ENCODE measurements at regions not wholly inside any gene's neighbourhood (a gene's known extent, or its start where the extent isn't known, plus 50 kb on each side); places are given as distances from the start of the nearest gene placed in this dataset.
A peak's percentile ranks its signal among the peaks of the same experiment; 100 is the strongest.

GRCh38 chr5:115072266-115073064 lies 97.2 kb downstream of the TRIM36 start:
- no peak for TF ChIP-seq CTCF (IDR thresholded peaks at IDR 0.05; ENCODE audit: insufficient read depth, low read length, poor library complexity, severe bottlenecking)
- H3K36me3 ChIP-seq (ENCODE audit: control insufficient read depth, insufficient read depth, low read length), result no peaks in the 10 kb centered on the region
- H3K4me3 ChIP-seq (replicated peaks; ENCODE audit: low read depth, low read length), result no peak overlapping the region
- DNase-seq (ENCODE audit: extremely low read depth, insufficient read length), result no peak
- no peaks in the 10 kb centered on the region for H3K27me3 ChIP-seq (replicated peaks; ENCODE audit: control insufficient read depth, insufficient read depth, low read length)

- H3K36me3 ChIP-seq (ENCODE audit: control insufficient read depth, insufficient read depth, low read length), result no peaks in the 10 kb centered on the region
- no peak for TF ChIP-seq CTCF (IDR thresholded peaks at IDR 0.05; ENCODE audit: insufficient read depth, low read length, poor library complexity, severe bottlenecking)
- DNase-seq (ENCODE audit: extremely low read depth, insufficient read length), result no peak
- H3K4me3 ChIP-seq (replicated peaks; ENCODE audit: low read depth, low read length), result no peak overlapping the region
- no peaks in the 10 kb centered on the region for H3K27me3 ChIP-seq (replicated peaks; ENCODE audit: control insufficient read depth, insufficient read depth, low read length)
Measured at GRCh38 chr5:115070737-115071136, 99.0 kb downstream of the TRIM36 start.

GRCh38 chr5:115069087-115069968 lies 100.4 kb downstream of the TRIM36 start:
- H3K4me3 ChIP-seq (replicated peaks; ENCODE audit: low read depth, low read length), result no peak overlapping the region
- no peaks in the 10 kb centered on the region for H3K36me3 ChIP-seq (ENCODE audit: control insufficient read depth, insufficient read depth, low read length)
- peak; percentile 13 for DNase-seq (ENCODE audit: extremely low read depth, insufficient read length)
- peak; percentile 50 for TF ChIP-seq CTCF (IDR thresholded peaks at IDR 0.05; ENCODE audit: insufficient read depth, low read length, poor library complexity, severe bottlenecking)
- no peaks in the 10 kb centered on the region for H3K27me3 ChIP-seq (replicated peaks; ENCODE audit: control insufficient read depth, insufficient read depth, low read length)

GRCh38 chr5:115068239-115069086 lies 101.2 kb downstream of the TRIM36 start:
- TF ChIP-seq CTCF (IDR thresholded peaks at IDR 0.05; ENCODE audit: insufficient read depth, low read length, poor library complexity, severe bottlenecking), result no peak
- Histone ChIP-seq H3K4me3 (replicated peaks; ENCODE audit: low read depth, low read length) (no peak overlapping the region), H3K27me3 (replicated peaks; ENCODE audit: control insufficient read depth, insufficient read depth, low read length) (no peaks in the 10 kb centered on the region), H3K36me3 (ENCODE audit: control insufficient read depth, insufficient read depth, low read length) (no peaks in the 10 kb centered on the region)
- DNase-seq (ENCODE audit: extremely low read depth, insufficient read length), result peak; percentile 9

DNA sequence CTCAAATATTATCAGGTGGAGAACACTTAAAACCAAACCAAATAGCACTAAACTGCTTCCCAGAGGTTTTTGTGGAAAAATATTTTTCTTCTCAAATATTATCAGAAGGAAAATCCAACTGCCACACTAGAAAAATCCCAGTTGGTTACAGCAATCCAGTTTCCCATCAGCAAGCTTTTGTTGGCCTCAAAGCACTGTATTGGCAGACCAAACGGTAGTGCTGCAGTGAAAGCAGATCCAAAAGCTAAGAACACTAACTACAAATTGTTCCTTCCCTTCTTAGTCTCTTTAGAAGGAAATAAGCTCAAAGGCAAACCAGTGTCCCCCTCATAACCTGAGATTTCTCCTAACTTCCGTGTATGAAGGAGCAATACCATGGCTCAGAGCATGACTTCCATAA lies 105.3 kb downstream of the TRIM36 start:
- no peaks in the 10 kb centered on the region for H3K36me3 ChIP-seq (ENCODE audit: control insufficient read depth, insufficient read depth, low read length)
- no peaks in the 10 kb centered on the region for H3K27me3 ChIP-seq (replicated peaks; ENCODE audit: control insufficient read depth, insufficient read depth, low read length)
- H3K4me3 ChIP-seq (replicated peaks; ENCODE audit: low read depth, low read length), result no peak overlapping the region
- TF ChIP-seq CTCF (IDR thresholded peaks at IDR 0.05; ENCODE audit: insufficient read depth, low read length, poor library complexity, severe bottlenecking), result no peak
- no peak for DNase-seq (ENCODE audit: extremely low read depth, insufficient read length)
